Esophagus muscularis mucosa (tissue), 4 donors: ENCODE measurements at regions not wholly inside any gene's neighbourhood (a gene's known extent, or its start where the extent isn't known, plus 50 kb on each side); places are given as distances from the start of the nearest gene placed in this dataset.

Experiments
- EP300 ChIP-seq: sonication (generic); formaldehyde crosslinking; IDR thresholded peaks from one replicate; pipeline ENCODE4 v1.6.1; 2017; ENCODE audit warnings: antibody characterized with exemption
- POLR2A ChIP-seq: fragments of 450-650 bp; IDR thresholded peaks from one replicate; pipeline ENCODE4 v1.6.1; 2017; ENCODE audit warnings: antibody characterized with exemption, moderate library complexity, mild to moderate bottlenecking, low read depth
- POLR2AphosphoS5 ChIP-seq, 2 donors: sonication (generic); formaldehyde crosslinking; IDR thresholded peaks; one replicate each; pipeline ENCODE4 v1.6.1; 2017; ENCODE audit warnings: antibody characterized with exemption in 2 of 2
- TF ChIP-seq, protein P1 (sequence below), 3 experiments: fragments of 200-600 bp in 2 of 3; fragments of 450-650 bp in 1 of 3; sonication (generic) in 2 of 3; IDR thresholded peaks; one replicate each; pipeline ENCODE4 v1.5.1; 2017 to 2019; ENCODE audit warnings: antibody characterized with exemption in 3 of 3, mild to moderate bottlenecking in 2 of 3, moderate library complexity in 1 of 3

DNA sequence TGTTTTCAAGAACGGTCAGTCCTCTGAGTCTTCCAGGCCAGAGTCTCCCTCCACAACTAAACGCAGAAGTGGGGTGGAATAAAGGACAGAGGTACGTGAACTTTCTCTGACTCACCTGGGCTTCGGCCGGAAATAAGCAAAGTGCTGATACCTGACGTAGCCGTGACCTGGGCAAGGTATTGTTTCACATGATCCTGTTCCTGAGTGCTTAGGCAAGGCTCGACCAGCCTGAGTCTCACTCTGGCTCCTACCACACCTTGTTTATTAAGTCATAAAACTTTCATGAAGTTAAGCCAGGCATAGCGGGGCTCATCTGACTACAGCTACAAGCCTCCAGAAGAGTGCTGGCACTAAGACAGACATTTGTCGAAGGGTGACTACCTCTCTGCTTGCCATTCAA, 327.5 kb downstream of the SETD4 start:
- no peak for TF ChIP-seq POLR2A
- TF ChIP-seq, protein P1, sequence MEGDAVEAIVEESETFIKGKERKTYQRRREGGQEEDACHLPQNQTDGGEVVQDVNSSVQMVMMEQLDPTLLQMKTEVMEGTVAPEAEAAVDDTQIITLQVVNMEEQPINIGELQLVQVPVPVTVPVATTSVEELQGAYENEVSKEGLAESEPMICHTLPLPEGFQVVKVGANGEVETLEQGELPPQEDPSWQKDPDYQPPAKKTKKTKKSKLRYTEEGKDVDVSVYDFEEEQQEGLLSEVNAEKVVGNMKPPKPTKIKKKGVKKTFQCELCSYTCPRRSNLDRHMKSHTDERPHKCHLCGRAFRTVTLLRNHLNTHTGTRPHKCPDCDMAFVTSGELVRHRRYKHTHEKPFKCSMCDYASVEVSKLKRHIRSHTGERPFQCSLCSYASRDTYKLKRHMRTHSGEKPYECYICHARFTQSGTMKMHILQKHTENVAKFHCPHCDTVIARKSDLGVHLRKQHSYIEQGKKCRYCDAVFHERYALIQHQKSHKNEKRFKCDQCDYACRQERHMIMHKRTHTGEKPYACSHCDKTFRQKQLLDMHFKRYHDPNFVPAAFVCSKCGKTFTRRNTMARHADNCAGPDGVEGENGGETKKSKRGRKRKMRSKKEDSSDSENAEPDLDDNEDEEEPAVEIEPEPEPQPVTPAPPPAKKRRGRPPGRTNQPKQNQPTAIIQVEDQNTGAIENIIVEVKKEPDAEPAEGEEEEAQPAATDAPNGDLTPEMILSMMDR (IDR thresholded peaks at IDR 0.05) = no peak
- no peak for TF ChIP-seq EP300
- TF ChIP-seq POLR2AphosphoS5 (IDR thresholded peaks at IDR 0.05) = no peak
